Hepatocyte (in vitro differentiated cells): ENCODE measurements at regions not wholly inside any gene's neighbourhood (a gene's known extent, or its start where the extent isn't known, plus 50 kb on each side); places are given as distances from the start of the nearest gene placed in this dataset.
"Not testable (repeated sequence)": the region's sequence is repeated elsewhere in the genome, so short reads cannot be mapped to it uniquely, and the experiment has no call there.

ENCODE experiments used
- CTCF ChIP-seq: fragments of 200-600 bp; sonication (generic); IDR thresholded peaks from 2 replicates; pipeline ENCODE4 v1.5.1; 2016; ENCODE audit warnings: antibody characterized with exemption, mild to moderate bottlenecking; ENCODE audit not compliant: poor library complexity
- EZH2 ChIP-seq: fragments of 200-600 bp; sonication (generic); IDR thresholded peaks from 2 replicates; pipeline ENCODE4 v1.6.1; 2016; ENCODE audit warnings: antibody characterized with exemption, mild to moderate bottlenecking, borderline replicate concordance
- EZH2phosphoT487 ChIP-seq: fragments of 200-600 bp; sonication (generic); IDR thresholded peaks from one replicate; pipeline ENCODE4 v1.6.1; 2018; ENCODE audit warnings: antibody characterized with exemption, mild to moderate bottlenecking, low read depth, moderate library complexity; ENCODE audit not compliant: unreplicated experiment, severe bottlenecking

- TF ChIP-seq CTCF, EZH2phosphoT487, EZH2: not testable (repeated sequence)
These were observed 206.7 kb downstream of the MSX2 start for GRCh38 chr5:174931033-174931432.
